ENCODE measurements at regions not wholly inside any gene's neighbourhood (a gene's known extent, or its start where the extent isn't known, plus 50 kb on each side); places are given as distances from the start of the nearest gene placed in this dataset.

- no peak overlapping the region for H3K4me2 ChIP-seq (ENCODE audit: low read length)
- H3K36me3 ChIP-seq (ENCODE audit: control insufficient read depth in 1 of 2, insufficient read depth in 2 of 2, low read length in 2 of 2), result no peaks in the 10 kb centered on the region
- H3K23ac ChIP-seq (ENCODE audit: low read length), result no peak overlapping the region
- WGBS (ENCODE audit: extremely low coverage, insufficient coverage, insufficient read length), result no CpG with 5 or more reads among the region's 7 CpGs
- H4K91ac ChIP-seq (ENCODE audit: low read depth, low read length), result no peak overlapping the region
- no peaks in the 10 kb centered on the region for H3K79me2 ChIP-seq (ENCODE audit: control insufficient read depth, insufficient read depth, low read length, poor library complexity)
- H2BK12ac ChIP-seq (ENCODE audit: low read length), result no peak overlapping the region
- no peak overlapping the region for H2BK5ac ChIP-seq (ENCODE audit: low read depth, low read length, poor library complexity)
- H4K8ac ChIP-seq (ENCODE audit: low read depth, low read length), result no peak overlapping the region
- no peaks in the 10 kb centered on the region for H3K79me1 ChIP-seq (ENCODE audit: low read length)
- H3K27ac ChIP-seq (ENCODE audit: low read depth, low read length), result no peak overlapping the region
- H3K9me3 ChIP-seq (ENCODE audit: insufficient read depth, low read depth, low read length), result peaks cover 2% of the 10 kb centered on the region
- H2AFZ ChIP-seq (ENCODE audit: insufficient read depth, low read length, poor library complexity), result no peak overlapping the region
- peak overlapping the region; percentile 8 for H3K4me3 ChIP-seq (ENCODE audit: low read depth, low read length)
- no peak for DNase-seq
- no peak overlapping the region for H3K4ac ChIP-seq (ENCODE audit: low read depth, low read length)
- no peak overlapping the region for H3K14ac ChIP-seq (ENCODE audit: low read length)
- H3K18ac ChIP-seq (ENCODE audit: low read length), result no peak overlapping the region
- H4K12ac ChIP-seq (ENCODE audit: low read depth, low read length), result no peak overlapping the region
- H3K9ac ChIP-seq (ENCODE audit: low read length), result no peak overlapping the region
- H2AK5ac ChIP-seq (ENCODE audit: low read length), result no peak overlapping the region
- H3K4me1 ChIP-seq (ENCODE audit: control insufficient read depth in 1 of 2, insufficient read depth in 2 of 2, low read length in 2 of 2), result peaks cover 3 to 6% of the 10 kb centered on the region in 2 experiments
- H3K27me3 ChIP-seq (ENCODE audit: insufficient read depth, low read length), result no peaks in the 10 kb centered on the region
- H2BK120ac ChIP-seq (ENCODE audit: insufficient read depth, low read length, poor library complexity), result no peak overlapping the region
Observed at GRCh38 chr20:58004146-58004545, 224.3 kb downstream of the ANKRD60 start.

DNA sequence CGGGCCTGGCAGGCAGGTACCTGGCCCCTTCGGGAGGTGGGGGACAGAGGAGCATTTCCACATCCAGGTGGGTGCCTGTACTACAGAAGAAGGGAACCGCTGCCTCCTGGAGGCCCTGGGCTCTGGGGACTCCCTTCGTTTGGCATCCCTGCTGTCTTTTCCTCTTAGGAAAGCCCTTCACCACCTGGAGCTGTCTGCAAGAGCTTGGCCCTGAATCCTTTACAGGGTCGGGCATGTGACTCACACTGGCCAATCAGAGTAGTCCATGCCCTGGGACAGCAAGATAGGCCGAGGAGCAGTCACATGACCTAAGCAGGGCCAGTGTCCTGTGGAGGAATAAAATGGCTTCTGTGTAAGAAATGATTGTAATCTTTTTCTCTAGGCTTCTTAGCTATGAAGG is 224.9 kb downstream of the ANKRD60 start:
- WGBS (ENCODE audit: extremely low coverage, insufficient coverage, insufficient read length), result no CpG with 5 or more reads among the region's 6 CpGs
- Histone ChIP-seq H3K23ac (ENCODE audit: low read length) (no peak overlapping the region), H2AFZ (ENCODE audit: insufficient read depth, low read length, poor library complexity) (no peak overlapping the region), H3K9ac (ENCODE audit: low read length) (no peak overlapping the region), H2BK12ac (ENCODE audit: low read length) (no peak overlapping the region), H3K4me3 (ENCODE audit: low read depth, low read length) (no peak overlapping the region), H3K14ac (ENCODE audit: low read length) (no peak overlapping the region), H3K4me1 (ENCODE audit: control insufficient read depth in 1 of 2, insufficient read depth in 2 of 2, low read length in 2 of 2) (peaks cover 3 to 6% of the 10 kb centered on the region in 2 experiments), H3K4me2 (ENCODE audit: low read length) (no peak overlapping the region), H2BK5ac (ENCODE audit: low read depth, low read length, poor library complexity) (no peak overlapping the region), H3K9me3 (ENCODE audit: insufficient read depth, low read depth, low read length) (peaks cover 2% of the 10 kb centered on the region), H3K36me3 (ENCODE audit: control insufficient read depth in 1 of 2, insufficient read depth in 2 of 2, low read length in 2 of 2) (no peaks in the 10 kb centered on the region), H3K27ac (ENCODE audit: low read depth, low read length) (no peak overlapping the region), H3K18ac (ENCODE audit: low read length) (no peak overlapping the region), H2AK5ac (ENCODE audit: low read length) (no peak overlapping the region), H3K79me2 (ENCODE audit: control insufficient read depth, insufficient read depth, low read length, poor library complexity) (no peaks in the 10 kb centered on the region), H2BK120ac (ENCODE audit: insufficient read depth, low read length, poor library complexity) (no peak overlapping the region), H3K79me1 (ENCODE audit: low read length) (no peaks in the 10 kb centered on the region), H3K4ac (ENCODE audit: low read depth, low read length) (no peak overlapping the region), H4K8ac (ENCODE audit: low read depth, low read length) (no peak overlapping the region), H3K27me3 (ENCODE audit: insufficient read depth, low read length) (no peaks in the 10 kb centered on the region), H4K12ac (ENCODE audit: low read depth, low read length) (no peak overlapping the region), H4K91ac (ENCODE audit: low read depth, low read length) (no peak overlapping the region)
- no peak for DNase-seq

DNA sequence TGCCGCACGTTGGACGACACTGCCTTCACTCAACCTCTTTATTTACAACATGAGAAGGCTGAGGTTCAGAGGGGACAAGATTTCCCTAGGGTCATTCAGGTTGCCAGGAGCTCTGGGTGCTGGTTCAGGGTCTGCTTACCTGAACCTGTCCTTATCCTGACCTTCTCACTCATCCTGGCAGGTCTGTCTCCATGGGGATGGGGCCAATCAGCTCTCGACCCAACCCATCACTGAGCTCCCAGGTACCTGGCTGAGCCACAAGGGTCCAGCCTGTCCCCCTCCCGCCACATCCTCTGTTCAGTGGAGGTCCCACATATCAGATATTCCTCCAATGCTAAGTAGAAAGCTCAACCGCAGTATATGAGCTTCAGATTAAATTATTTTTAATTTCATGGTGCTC is 225.6 kb downstream of the ANKRD60 start:
- H3K79me2 ChIP-seq (ENCODE audit: control insufficient read depth, insufficient read depth, low read length, poor library complexity), result no peaks in the 10 kb centered on the region
- H4K91ac ChIP-seq (ENCODE audit: low read depth, low read length), result no peak overlapping the region
- DNase-seq, result no peak
- H3K9me3 ChIP-seq (ENCODE audit: insufficient read depth, low read depth, low read length), result peaks cover 2% of the 10 kb centered on the region
- H3K4ac ChIP-seq (ENCODE audit: low read depth, low read length), result no peak overlapping the region
- H3K23ac ChIP-seq (ENCODE audit: low read length), result no peak overlapping the region
- no peak overlapping the region for H3K9ac ChIP-seq (ENCODE audit: low read length)
- no peak overlapping the region for H2BK120ac ChIP-seq (ENCODE audit: insufficient read depth, low read length, poor library complexity)
- no peak overlapping the region for H4K8ac ChIP-seq (ENCODE audit: low read depth, low read length)
- H3K14ac ChIP-seq (ENCODE audit: low read length), result no peak overlapping the region
- no peak overlapping the region for H2AFZ ChIP-seq (ENCODE audit: insufficient read depth, low read length, poor library complexity)
- H3K79me1 ChIP-seq (ENCODE audit: low read length), result no peaks in the 10 kb centered on the region
- no peak overlapping the region for H3K27ac ChIP-seq (ENCODE audit: low read depth, low read length)
- no peak overlapping the region for H3K4me3 ChIP-seq (ENCODE audit: low read depth, low read length)
- H3K18ac ChIP-seq (ENCODE audit: low read length), result no peak overlapping the region
- no peak overlapping the region for H2AK5ac ChIP-seq (ENCODE audit: low read length)
- no peaks in the 10 kb centered on the region for H3K36me3 ChIP-seq (ENCODE audit: control insufficient read depth in 1 of 2, insufficient read depth in 2 of 2, low read length in 2 of 2)
- H4K12ac ChIP-seq (ENCODE audit: low read depth, low read length), result no peak overlapping the region
- H3K27me3 ChIP-seq (ENCODE audit: insufficient read depth, low read length), result no peaks in the 10 kb centered on the region
- H2BK5ac ChIP-seq (ENCODE audit: low read depth, low read length, poor library complexity), result no peak overlapping the region
- H3K4me1 ChIP-seq (ENCODE audit: control insufficient read depth in 1 of 2, insufficient read depth in 2 of 2, low read length in 2 of 2), result peaks cover 3 to 6% of the 10 kb centered on the region in 2 experiments
- WGBS (ENCODE audit: extremely low coverage, insufficient coverage, insufficient read length), result no CpG with 5 or more reads among the region's 6 CpGs
- no peak overlapping the region for H2BK12ac ChIP-seq (ENCODE audit: low read length)
- no peak overlapping the region for H3K4me2 ChIP-seq (ENCODE audit: low read length)

DNA sequence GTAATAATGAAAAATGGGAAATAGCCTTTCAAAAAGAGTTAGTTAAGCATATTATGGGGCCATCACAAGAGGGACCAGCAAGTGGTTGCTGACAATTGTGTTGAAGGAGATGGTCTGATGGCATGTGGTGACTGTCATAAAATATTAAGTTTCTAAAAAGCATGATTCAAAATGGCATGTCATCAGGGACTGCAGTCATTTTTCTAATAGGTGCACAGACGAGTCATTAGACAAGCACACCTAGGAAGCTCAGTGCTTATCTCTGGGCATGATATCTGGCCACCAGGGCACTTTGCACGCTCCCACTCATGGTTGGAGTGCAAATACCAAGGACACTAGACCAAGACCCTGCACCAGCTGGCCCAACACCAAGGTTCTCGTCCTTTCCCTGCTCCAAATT is 226.5 kb downstream of the ANKRD60 start:
- peaks cover 3 to 6% of the 10 kb centered on the region in 2 experiments for H3K4me1 ChIP-seq (ENCODE audit: control insufficient read depth in 1 of 2, insufficient read depth in 2 of 2, low read length in 2 of 2)
- no peak overlapping the region for H2BK12ac ChIP-seq (ENCODE audit: low read length)
- H3K4me2 ChIP-seq (ENCODE audit: low read length), result no peak overlapping the region
- no peak overlapping the region for H2BK5ac ChIP-seq (ENCODE audit: low read depth, low read length, poor library complexity)
- no peak overlapping the region for H2BK120ac ChIP-seq (ENCODE audit: insufficient read depth, low read length, poor library complexity)
- no peak overlapping the region for H3K4me3 ChIP-seq (ENCODE audit: low read depth, low read length)
- no peak for DNase-seq
- peaks cover 2% of the 10 kb centered on the region for H3K9me3 ChIP-seq (ENCODE audit: insufficient read depth, low read depth, low read length)
- H3K79me1 ChIP-seq (ENCODE audit: low read length), result no peaks in the 10 kb centered on the region
- no peak overlapping the region for H2AFZ ChIP-seq (ENCODE audit: insufficient read depth, low read length, poor library complexity)
- H3K27me3 ChIP-seq (ENCODE audit: insufficient read depth, low read length), result no peaks in the 10 kb centered on the region
- H3K14ac ChIP-seq (ENCODE audit: low read length), result no peak overlapping the region
- no peak overlapping the region for H4K91ac ChIP-seq (ENCODE audit: low read depth, low read length)
- no peaks in the 10 kb centered on the region for H3K36me3 ChIP-seq (ENCODE audit: control insufficient read depth in 1 of 2, insufficient read depth in 2 of 2, low read length in 2 of 2)
- WGBS (ENCODE audit: extremely low coverage, insufficient coverage, insufficient read length), result no CpG with 5 or more reads among the region's 3 CpGs
- H3K4ac ChIP-seq (ENCODE audit: low read depth, low read length), result no peak overlapping the region
- no peak overlapping the region for H3K18ac ChIP-seq (ENCODE audit: low read length)
- H3K79me2 ChIP-seq (ENCODE audit: control insufficient read depth, insufficient read depth, low read length, poor library complexity), result no peaks in the 10 kb centered on the region
- H3K27ac ChIP-seq (ENCODE audit: low read depth, low read length), result no peak overlapping the region
- H4K8ac ChIP-seq (ENCODE audit: low read depth, low read length), result no peak overlapping the region
- no peak overlapping the region for H3K23ac ChIP-seq (ENCODE audit: low read length)
- no peak overlapping the region for H2AK5ac ChIP-seq (ENCODE audit: low read length)
- no peak overlapping the region for H4K12ac ChIP-seq (ENCODE audit: low read depth, low read length)
- no peak overlapping the region for H3K9ac ChIP-seq (ENCODE audit: low read length)
